NCI-H146 treated with DMSO at 0.1 percent for 48 hours (cell line): ENCODE measurements at regions not wholly inside any gene's neighbourhood (a gene's known extent, or its start where the extent isn't known, plus 50 kb on each side); places are given as distances from the start of the nearest gene placed in this dataset.
"Not testable (repeated sequence)": the region's sequence is repeated elsewhere in the genome, so short reads cannot be mapped to it uniquely, and the experiment has no call there.

Experiments
- DNase-seq: peaks from one replicate; lab custom pipeline; 2025; ENCODE audit not compliant: unreplicated experiment; lab: John Stamatoyannopoulos, UW

- DNase-seq, result no peak
Measured at GRCh38 chr4:134753390-134753789, 551.8 kb upstream of the PABPC4L start.

GRCh38 chr4:134747108-134747805, 545.7 kb upstream of the PABPC4L start:
- no peak for DNase-seq

- no peak for DNase-seq
Measured at GRCh38 chr4:134740290-134740689, 538.7 kb upstream of the PABPC4L start.

- DNase-seq, result no peak
Measured at GRCh38 chr4:134735901-134736300, 534.3 kb upstream of the PABPC4L start.

- DNase-seq, result peak; percentile 2
Measured at GRCh38 chr4:134727696-134728095, 526.1 kb upstream of the PABPC4L start.

- no peak for DNase-seq
Measured at GRCh38 chr4:134722306-134722705, 520.7 kb upstream of the PABPC4L start.

- DNase-seq, result no peak
Measured at GRCh38 chr4:134720030-134720429, 518.4 kb upstream of the PABPC4L start.

GRCh38 chr4:134708616-134709015, 507.0 kb upstream of the PABPC4L start:
- DNase-seq, result no peak

GRCh38 chr4:134708026-134708425, 506.4 kb upstream of the PABPC4L start:
- no peak for DNase-seq

GRCh38 chr4:134702374-134702773, 500.8 kb upstream of the PABPC4L start:
- no peak for DNase-seq

GRCh38 chr4:134700251-134700650, 498.7 kb upstream of the PABPC4L start:
- no peak for DNase-seq

GRCh38 chr4:134698831-134699230, 497.2 kb upstream of the PABPC4L start:
- not testable (repeated sequence) for DNase-seq

- no peak for DNase-seq
Measured at GRCh38 chr4:134695433-134695832, 493.8 kb upstream of the PABPC4L start.

- no peak for DNase-seq
Measured at GRCh38 chr4:134691915-134692314, 490.3 kb upstream of the PABPC4L start.

- no peak for DNase-seq
Measured at GRCh38 chr4:134687646-134688628, 486.3 kb upstream of the PABPC4L start.

GRCh38 chr4:134677209-134677814, 475.7 kb upstream of the PABPC4L start:
- no peak for DNase-seq

GRCh38 chr4:134668237-134668636, 466.6 kb upstream of the PABPC4L start:
- no peak for DNase-seq

- no peak for DNase-seq
Measured at GRCh38 chr4:134666640-134667039, 465.1 kb upstream of the PABPC4L start.

GRCh38 chr4:134665429-134665828, 463.8 kb upstream of the PABPC4L start:
- no peak for DNase-seq

- no peak for DNase-seq
Measured at GRCh38 chr4:134663742-134664141, 462.2 kb upstream of the PABPC4L start.

GRCh38 chr4:134650461-134650860, 448.9 kb upstream of the PABPC4L start:
- no peak for DNase-seq

- no peak for DNase-seq
Measured at GRCh38 chr4:134645778-134646177, 444.2 kb upstream of the PABPC4L start.
